ENCODE measurements at regions not wholly inside any gene's neighbourhood (a gene's known extent, or its start where the extent isn't known, plus 50 kb on each side); places are given as distances from the start of the nearest gene placed in this dataset.

- TF ChIP-seq, protein P1, sequence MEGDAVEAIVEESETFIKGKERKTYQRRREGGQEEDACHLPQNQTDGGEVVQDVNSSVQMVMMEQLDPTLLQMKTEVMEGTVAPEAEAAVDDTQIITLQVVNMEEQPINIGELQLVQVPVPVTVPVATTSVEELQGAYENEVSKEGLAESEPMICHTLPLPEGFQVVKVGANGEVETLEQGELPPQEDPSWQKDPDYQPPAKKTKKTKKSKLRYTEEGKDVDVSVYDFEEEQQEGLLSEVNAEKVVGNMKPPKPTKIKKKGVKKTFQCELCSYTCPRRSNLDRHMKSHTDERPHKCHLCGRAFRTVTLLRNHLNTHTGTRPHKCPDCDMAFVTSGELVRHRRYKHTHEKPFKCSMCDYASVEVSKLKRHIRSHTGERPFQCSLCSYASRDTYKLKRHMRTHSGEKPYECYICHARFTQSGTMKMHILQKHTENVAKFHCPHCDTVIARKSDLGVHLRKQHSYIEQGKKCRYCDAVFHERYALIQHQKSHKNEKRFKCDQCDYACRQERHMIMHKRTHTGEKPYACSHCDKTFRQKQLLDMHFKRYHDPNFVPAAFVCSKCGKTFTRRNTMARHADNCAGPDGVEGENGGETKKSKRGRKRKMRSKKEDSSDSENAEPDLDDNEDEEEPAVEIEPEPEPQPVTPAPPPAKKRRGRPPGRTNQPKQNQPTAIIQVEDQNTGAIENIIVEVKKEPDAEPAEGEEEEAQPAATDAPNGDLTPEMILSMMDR (IDR thresholded peaks at IDR 0.05), result no peak
- TF ChIP-seq POLR2A (IDR thresholded peaks at IDR 0.05), result no peak
Observed at GRCh38 chr6:79408256-79408974, 128.8 kb downstream of the LCA5 start.

All from thyroid gland (tissue), 4 donors.